Lung (tissue), 11 donors: ENCODE measurements at regions not wholly inside any gene's neighbourhood (a gene's known extent, or its start where the extent isn't known, plus 50 kb on each side); places are given as distances from the start of the nearest gene placed in this dataset.
"Not testable (repeated sequence)": the region's sequence is repeated elsewhere in the genome, so short reads cannot be mapped to it uniquely, and the experiment has no call there.

Source experiments
- ATAC-seq: fragments of 200-7000 bp; cut with Tn5 transposase; one replicate; pipeline ENCODE4 v1.9.1; 2020; ENCODE audit warnings: moderate number of reproducible peaks; ENCODE audit not compliant: insufficient read depth, low FRiP score
- DNase-seq, 3 donors: peaks; one replicate each; pipeline ENCODE4 v3.0.0-alpha.2; 2013 to 2017
- H3K27ac ChIP-seq, 2 donors: one replicate each; pipeline ENCODE4 v1.5.1; 2013; ENCODE audit warnings: mild to moderate bottlenecking in 2 of 2, moderate library complexity in 2 of 2, control low read depth in 1 of 2, inconsistent platforms in 1 of 2, low read depth in 1 of 2, low read length in 1 of 2
- H3K27me3 ChIP-seq, 3 donors: one replicate each; pipeline ENCODE4 v1.5.1; 2013; ENCODE audit warnings: low read length in 2 of 3; ENCODE audit not compliant: control insufficient read depth in 3 of 3, insufficient read depth in 3 of 3
- H3K36me3 ChIP-seq, 4 donors: one replicate each; pipeline ENCODE4 v1.5.1; 2013; ENCODE audit warnings: low read length in 4 of 4, mild to moderate bottlenecking in 1 of 4, moderate library complexity in 1 of 4; ENCODE audit not compliant: control insufficient read depth in 4 of 4, insufficient read depth in 4 of 4
- H3K4me1 ChIP-seq, 5 donors: one replicate each; pipeline ENCODE4 v1.5.1; 2013; ENCODE audit warnings: low read length in 5 of 5, mild to moderate bottlenecking in 2 of 5, moderate library complexity in 1 of 5; ENCODE audit not compliant: control insufficient read depth in 5 of 5, insufficient read depth in 5 of 5
- H3K4me3 ChIP-seq: one replicate; pipeline ENCODE4 v1.5.1; 2013; ENCODE audit warnings: mild to moderate bottlenecking, control low read depth, moderate library complexity
- H3K9ac ChIP-seq, 2 donors: one replicate each; pipeline ENCODE4 v1.5.1; 2013; ENCODE audit warnings: low read length in 2 of 2, control low read depth in 1 of 2; ENCODE audit not compliant: insufficient read depth in 1 of 2
- H3K9me3 ChIP-seq, 4 donors: one replicate each; pipeline ENCODE4 v1.5.1; 2013; ENCODE audit warnings: low read length in 3 of 4, mild to moderate bottlenecking in 1 of 4, moderate library complexity in 1 of 4; ENCODE audit not compliant: control insufficient read depth in 4 of 4, insufficient read depth in 3 of 4
- WGBS, 2 donors: extraction: QIAGEN DNeasy Blood & Tissue Kit; methylation state at CpG; one replicate each; pipeline ENCODE4 v1.1.7; 2013; 5-methylcytosine and 5-hydroxymethylcytosine counted together
- TF ChIP-seq, protein P1 (sequence below): IDR thresholded peaks from 2 replicates; pipeline ENCODE4 v1.5.1; 2012; ENCODE audit warnings: mild to moderate bottlenecking; ENCODE audit errors: control extremely low read depth, extremely low read depth
- donor health status: control.
- donor health status: control.
- donor health status: Bipolar disorder and iron deficiency.
- donor health status: healthy.
- donor health status: DM: yes; HTN: yes; CAD: no.

DNA sequence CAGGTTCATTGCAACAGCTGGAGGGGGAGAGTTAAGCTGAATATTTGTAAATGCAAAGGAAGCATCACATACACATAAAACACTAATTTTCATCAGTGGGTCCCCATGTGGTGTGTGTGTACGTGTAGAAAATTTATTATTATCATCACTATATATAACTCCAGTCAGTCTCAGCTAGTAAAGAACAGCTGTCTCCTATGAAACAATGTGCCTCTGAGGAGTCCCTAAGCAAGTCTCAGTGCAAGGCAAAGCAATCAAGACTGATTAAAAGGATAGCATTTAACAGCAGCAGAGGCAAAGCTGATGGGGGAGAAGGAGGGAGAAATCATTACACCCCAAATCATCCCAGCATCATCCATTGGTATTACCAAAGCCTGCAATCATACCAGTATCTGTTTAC, 104.2 kb upstream of the MARCHF11 start:
- H3K36me3 ChIP-seq: no peaks in the 10 kb centered on the region
- 66 to 80% methylated on average over 1 of the region's 1 CpG for WGBS, 2 donors
- H3K27me3 ChIP-seq: no peaks in the 10 kb centered on the region
- no peak overlapping the region for H3K27ac ChIP-seq
- no peak overlapping the region for H3K4me3 ChIP-seq
- peaks cover 0 to 2% (median 0%) of the 10 kb centered on the region in 4 donors for H3K9me3 ChIP-seq
- ATAC-seq (no peak), DNase-seq (no peak)
- no peak overlapping the region for H3K9ac ChIP-seq
- TF ChIP-seq, protein P1, sequence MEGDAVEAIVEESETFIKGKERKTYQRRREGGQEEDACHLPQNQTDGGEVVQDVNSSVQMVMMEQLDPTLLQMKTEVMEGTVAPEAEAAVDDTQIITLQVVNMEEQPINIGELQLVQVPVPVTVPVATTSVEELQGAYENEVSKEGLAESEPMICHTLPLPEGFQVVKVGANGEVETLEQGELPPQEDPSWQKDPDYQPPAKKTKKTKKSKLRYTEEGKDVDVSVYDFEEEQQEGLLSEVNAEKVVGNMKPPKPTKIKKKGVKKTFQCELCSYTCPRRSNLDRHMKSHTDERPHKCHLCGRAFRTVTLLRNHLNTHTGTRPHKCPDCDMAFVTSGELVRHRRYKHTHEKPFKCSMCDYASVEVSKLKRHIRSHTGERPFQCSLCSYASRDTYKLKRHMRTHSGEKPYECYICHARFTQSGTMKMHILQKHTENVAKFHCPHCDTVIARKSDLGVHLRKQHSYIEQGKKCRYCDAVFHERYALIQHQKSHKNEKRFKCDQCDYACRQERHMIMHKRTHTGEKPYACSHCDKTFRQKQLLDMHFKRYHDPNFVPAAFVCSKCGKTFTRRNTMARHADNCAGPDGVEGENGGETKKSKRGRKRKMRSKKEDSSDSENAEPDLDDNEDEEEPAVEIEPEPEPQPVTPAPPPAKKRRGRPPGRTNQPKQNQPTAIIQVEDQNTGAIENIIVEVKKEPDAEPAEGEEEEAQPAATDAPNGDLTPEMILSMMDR: no peak
- no peaks in the 10 kb centered on the region for H3K4me1 ChIP-seq

DNA sequence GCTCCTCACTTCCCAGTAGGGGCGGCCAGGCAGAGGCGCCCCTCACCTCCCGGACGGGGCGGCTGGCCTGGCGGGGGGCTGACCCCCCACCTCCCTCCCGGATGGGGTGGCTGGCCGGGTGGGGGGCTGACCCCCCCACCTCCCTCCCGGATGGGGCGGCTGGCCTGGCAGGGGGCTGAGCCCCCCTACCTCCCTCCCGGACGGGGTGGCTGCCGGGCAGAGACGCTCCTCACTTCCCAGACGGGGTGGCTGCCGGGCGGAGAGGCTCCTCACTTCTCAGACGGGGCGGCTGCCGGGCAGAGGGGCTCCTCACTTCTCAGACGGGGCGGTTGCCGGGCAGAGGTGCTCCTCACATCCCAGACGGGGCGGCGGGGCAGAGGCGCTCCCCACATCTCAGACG, 97.3 kb upstream of the MARCHF11 start:
- not testable (repeated sequence) for ATAC-seq, H3K9me3 ChIP-seq, H3K27ac ChIP-seq, H3K9ac ChIP-seq, H3K4me3 ChIP-seq, H3K36me3 ChIP-seq, H3K4me1 ChIP-seq, H3K27me3 ChIP-seq, DNase-seq
- 95 to 98% methylated on average over 18 to 28 of the region's 28 CpGs for WGBS, 2 donors

DNA sequence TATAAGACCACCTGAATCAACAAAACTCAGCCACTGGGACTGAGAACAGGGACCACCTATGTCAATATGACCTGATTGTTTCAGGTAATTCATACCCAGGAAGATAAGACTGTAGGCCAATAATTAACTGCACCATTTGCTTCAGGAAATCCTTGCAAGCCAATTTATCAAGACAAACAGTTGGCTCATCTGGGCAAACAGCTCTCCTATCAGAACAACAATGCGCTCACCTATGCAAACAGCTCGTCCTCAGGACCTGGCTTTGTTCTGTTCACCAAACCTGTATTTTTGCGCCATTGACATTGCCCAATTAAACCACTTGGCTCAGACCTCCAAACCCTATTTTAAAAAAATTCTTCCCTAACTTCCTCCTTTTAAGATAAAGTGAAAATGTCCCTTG, 92.3 kb upstream of the MARCHF11 start:
- Histone ChIP-seq H3K4me3 (no peak overlapping the region), H3K27me3 (no peaks in the 10 kb centered on the region), H3K9me3 (no peaks in the 10 kb centered on the region), H3K9ac (no peak overlapping the region), H3K27ac (no peak overlapping the region), H3K4me1 (no peaks in the 10 kb centered on the region), H3K36me3 (no peaks in the 10 kb centered on the region)
- TF ChIP-seq, protein P1: no peak
- WGBS, 2 donors: 60 to 77% methylated on average over 3 of the region's 3 CpGs
- no peak for DNase-seq
- no peak for ATAC-seq

DNA sequence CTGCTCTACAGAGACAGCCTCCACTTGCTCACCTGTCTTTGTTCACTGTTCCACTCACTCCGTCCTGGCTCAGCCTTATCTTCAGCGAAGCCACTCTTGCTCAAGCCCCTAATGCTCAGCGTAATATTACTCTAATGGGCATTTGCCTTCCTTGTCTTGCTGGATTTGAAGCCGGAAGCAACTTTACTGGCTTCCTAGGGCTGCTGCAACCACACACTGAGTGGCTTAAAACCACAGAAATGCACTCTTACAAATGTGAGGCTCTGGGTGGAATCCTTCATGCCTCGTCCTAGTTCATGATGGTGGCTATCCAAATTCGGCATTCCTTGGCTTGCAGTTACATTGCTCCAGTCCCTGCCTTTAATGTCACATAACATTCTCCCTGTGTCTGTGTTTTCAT, 85.5 kb upstream of the MARCHF11 start:
- TF ChIP-seq, protein P1: no peak
- no peak overlapping the region for H3K4me3 ChIP-seq
- no peaks in the 10 kb centered on the region for H3K9me3 ChIP-seq
- no peaks in the 10 kb centered on the region for H3K27me3 ChIP-seq
- WGBS, 2 donors: 86 to 90% methylated on average over 6 of the region's 6 CpGs
- ATAC-seq (no peak), DNase-seq (no peak)
- no peak overlapping the region for H3K9ac ChIP-seq
- H3K27ac ChIP-seq: no peak overlapping the region
- H3K4me1 ChIP-seq: no peaks in the 10 kb centered on the region
- no peaks in the 10 kb centered on the region for H3K36me3 ChIP-seq
